ENCODE measurements at regions not wholly inside any gene's neighbourhood (a gene's known extent, or its start where the extent isn't known, plus 50 kb on each side); places are given as distances from the start of the nearest gene placed in this dataset.

DNA sequence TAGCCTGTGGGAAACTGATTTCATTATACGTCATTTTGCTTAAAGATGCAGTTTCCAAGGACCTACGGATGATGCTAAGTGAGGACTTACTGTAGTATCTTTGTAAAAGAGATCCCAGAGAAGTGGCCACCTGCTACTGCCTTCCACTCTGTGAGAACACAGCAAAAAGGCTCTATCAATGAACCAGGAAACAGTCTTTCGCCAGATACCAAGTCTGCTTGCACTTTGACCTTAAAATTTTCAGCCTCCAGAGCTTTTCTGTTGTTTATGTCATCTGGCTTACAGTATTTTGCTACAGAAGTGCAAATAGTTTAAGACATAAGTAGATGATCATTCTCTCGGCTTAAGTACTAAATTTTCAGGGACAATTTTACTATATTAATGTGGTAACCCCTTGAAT lies 847.9 kb upstream of the CHAC2 start:
- TF ChIP-seq, protein P1, sequence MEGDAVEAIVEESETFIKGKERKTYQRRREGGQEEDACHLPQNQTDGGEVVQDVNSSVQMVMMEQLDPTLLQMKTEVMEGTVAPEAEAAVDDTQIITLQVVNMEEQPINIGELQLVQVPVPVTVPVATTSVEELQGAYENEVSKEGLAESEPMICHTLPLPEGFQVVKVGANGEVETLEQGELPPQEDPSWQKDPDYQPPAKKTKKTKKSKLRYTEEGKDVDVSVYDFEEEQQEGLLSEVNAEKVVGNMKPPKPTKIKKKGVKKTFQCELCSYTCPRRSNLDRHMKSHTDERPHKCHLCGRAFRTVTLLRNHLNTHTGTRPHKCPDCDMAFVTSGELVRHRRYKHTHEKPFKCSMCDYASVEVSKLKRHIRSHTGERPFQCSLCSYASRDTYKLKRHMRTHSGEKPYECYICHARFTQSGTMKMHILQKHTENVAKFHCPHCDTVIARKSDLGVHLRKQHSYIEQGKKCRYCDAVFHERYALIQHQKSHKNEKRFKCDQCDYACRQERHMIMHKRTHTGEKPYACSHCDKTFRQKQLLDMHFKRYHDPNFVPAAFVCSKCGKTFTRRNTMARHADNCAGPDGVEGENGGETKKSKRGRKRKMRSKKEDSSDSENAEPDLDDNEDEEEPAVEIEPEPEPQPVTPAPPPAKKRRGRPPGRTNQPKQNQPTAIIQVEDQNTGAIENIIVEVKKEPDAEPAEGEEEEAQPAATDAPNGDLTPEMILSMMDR (IDR thresholded peaks at IDR 0.05), result no peak
- TF ChIP-seq, protein P2, sequence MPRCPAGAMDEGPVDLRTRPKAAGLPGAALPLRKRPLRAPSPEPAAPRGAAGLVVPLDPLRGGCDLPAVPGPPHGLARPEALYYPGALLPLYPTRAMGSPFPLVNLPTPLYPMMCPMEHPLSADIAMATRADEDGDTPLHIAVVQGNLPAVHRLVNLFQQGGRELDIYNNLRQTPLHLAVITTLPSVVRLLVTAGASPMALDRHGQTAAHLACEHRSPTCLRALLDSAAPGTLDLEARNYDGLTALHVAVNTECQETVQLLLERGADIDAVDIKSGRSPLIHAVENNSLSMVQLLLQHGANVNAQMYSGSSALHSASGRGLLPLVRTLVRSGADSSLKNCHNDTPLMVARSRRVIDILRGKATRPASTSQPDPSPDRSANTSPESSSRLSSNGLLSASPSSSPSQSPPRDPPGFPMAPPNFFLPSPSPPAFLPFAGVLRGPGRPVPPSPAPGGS (IDR thresholded peaks at IDR 0.05), result no peak

Data from A549 (cell line).